H1 (cell line): ENCODE measurements at regions not wholly inside any gene's neighbourhood (a gene's known extent, or its start where the extent isn't known, plus 50 kb on each side); places are given as distances from the start of the nearest gene placed in this dataset.

ENCODE experiments used
- ASH2L ChIP-seq: fragments of 200-600, 300-600 bp; sonication (generic); IDR thresholded peaks from one replicate; pipeline ENCODE4 v1.7.1; 2017; ENCODE audit warnings: low read length
- ATF3 ChIP-seq: IDR thresholded peaks from 2 replicates; pipeline ENCODE4 v1.6.1; 2011; ENCODE audit warnings: low read depth, mild to moderate bottlenecking, low read length; ENCODE audit not compliant: insufficient read depth
- GTF2F1 ChIP-seq: IDR thresholded peaks from 2 replicates; pipeline ENCODE4 v1.6.1; 2012; ENCODE audit warnings: low read depth, low read length, improper control_type of control experiment, borderline replicate concordance
- NRF1 ChIP-seq: IDR thresholded peaks from 2 replicates; pipeline ENCODE4 v1.6.1; 2011; ENCODE audit warnings: mild to moderate bottlenecking, low read depth, low read length, improper control_type of control experiment
- RBBP5 ChIP-seq: IDR thresholded peaks from 2 replicates; pipeline ENCODE4 v1.7.1; 2012; ENCODE audit warnings: low read depth, mild to moderate bottlenecking, inconsistent platforms, low read length, moderate library complexity, borderline replicate concordance
- RXRA ChIP-seq: IDR thresholded peaks from 2 replicates; pipeline ENCODE4 v1.6.1; 2011; ENCODE audit warnings: low read depth, mild to moderate bottlenecking, low read length, moderate library complexity; ENCODE audit not compliant: insufficient read depth
- SRF ChIP-seq: IDR thresholded peaks from 2 replicates; pipeline ENCODE4 v1.6.1; 2011; ENCODE audit warnings: mild to moderate bottlenecking, low read depth, low read length, moderate library complexity
- TBP ChIP-seq: IDR thresholded peaks from 2 replicates; pipeline ENCODE4 v1.6.1; 2011; ENCODE audit warnings: low read depth, low read length, improper control_type of control experiment
- TEAD4 ChIP-seq: IDR thresholded peaks from 2 replicates; pipeline ENCODE4 v1.6.1; 2012; ENCODE audit warnings: low read depth, low read length, inconsistent platforms, mixed read lengths

GRCh38 chrX:25344161-25344936 is 328.6 kb upstream of the ARX start (continued):
- TF ChIP-seq TBP (no peak), RXRA (no peak), RBBP5 (no peak), ATF3 (no peak), TEAD4 (no peak), ASH2L (no peak), GTF2F1 (no peak), NRF1 (no peak), SRF (no peak)
- TF ChIP-seq, all 59 proteins: peak for 0
